SU-DHL-6 (cell line): ENCODE measurements at regions not wholly inside any gene's neighbourhood (a gene's known extent, or its start where the extent isn't known, plus 50 kb on each side); places are given as distances from the start of the nearest gene placed in this dataset.
"Not testable (repeated sequence)": the region's sequence is repeated elsewhere in the genome, so short reads cannot be mapped to it uniquely, and the experiment has no call there.

ENCODE experiments used
- CTCF ChIP-seq: fragments of 200-600 bp; sonication (generic); IDR thresholded peaks from one replicate; pipeline ENCODE4 v1.5.1; 2017; ENCODE audit warnings: antibody characterized with exemption, mild to moderate bottlenecking, low read length, moderate library complexity; ENCODE audit not compliant: insufficient read depth, poor library complexity, severe bottlenecking
- EZH2phosphoT487 ChIP-seq: fragments of 200-600 bp; sonication (generic), shearing (Covaris generic); conservative IDR thresholded peaks from 2 replicates; pipeline ENCODE4 v1.6.1; 2018; ENCODE audit warnings: mild to moderate bottlenecking, antibody characterized with exemption, low read length, moderate library complexity, mixed read lengths

- not testable (repeated sequence) for TF ChIP-seq CTCF, EZH2phosphoT487
Measured at GRCh38 chr16:88169136-88169830, 213.5 kb upstream of the ZNF469 start.
